GM19023 (cell line): ENCODE measurements at regions not wholly inside any gene's neighbourhood (a gene's known extent, or its start where the extent isn't known, plus 50 kb on each side); places are given as distances from the start of the nearest gene placed in this dataset.

Source experiments
- ATAC-seq: cut with Tn5 transposase; IDR thresholded peaks from one replicate; pipeline ENCODE4 v1.9.1; 2021; ENCODE audit warnings: mild to moderate bottlenecking, moderate library complexity; ENCODE audit not compliant: unreplicated experiment

DNA sequence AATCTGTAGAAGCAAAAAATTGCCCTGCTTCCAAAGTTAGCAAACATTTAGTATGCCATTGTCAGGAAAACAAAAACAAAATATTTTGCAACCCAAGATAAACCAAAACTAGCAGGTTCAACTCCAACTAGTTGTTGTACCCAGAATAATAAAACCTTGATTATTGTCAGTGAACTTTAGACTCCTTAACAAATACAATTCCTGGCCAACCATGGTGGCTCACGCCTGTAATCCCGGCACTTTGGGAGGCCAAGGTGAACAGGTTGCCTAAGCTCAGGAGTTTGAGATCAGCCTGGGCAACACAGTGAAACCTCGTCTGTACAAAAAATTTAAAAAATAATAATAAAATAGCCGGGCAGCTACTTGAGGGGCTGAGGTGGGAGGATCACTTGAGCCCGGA, 53.6 kb upstream of the EPCAM start:
- ATAC-seq: no peak

DNA sequence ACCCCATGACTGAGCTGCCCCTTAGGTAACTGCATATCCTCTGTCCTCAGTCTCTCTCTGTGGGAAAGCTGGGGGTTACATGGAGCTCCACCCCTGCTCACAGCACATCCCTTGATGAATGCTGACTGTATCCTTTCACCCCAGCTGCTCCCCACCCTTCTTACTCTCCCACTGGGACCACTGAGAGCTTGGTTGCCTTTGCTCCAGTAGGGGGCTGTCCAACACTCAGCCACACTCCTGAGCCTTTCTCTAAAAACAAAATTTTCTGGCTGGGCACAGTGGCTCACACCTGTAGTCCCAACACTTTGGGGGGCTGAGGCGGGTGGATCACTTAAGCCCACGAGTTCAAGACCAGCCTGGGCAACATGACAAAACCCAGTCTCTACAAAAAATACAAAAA, 55.4 kb upstream of the EPCAM start:
- ATAC-seq: no peak

GRCh38 chr2:47313141-47313691, 55.9 kb upstream of the EPCAM start:
- ATAC-seq: no peak

DNA sequence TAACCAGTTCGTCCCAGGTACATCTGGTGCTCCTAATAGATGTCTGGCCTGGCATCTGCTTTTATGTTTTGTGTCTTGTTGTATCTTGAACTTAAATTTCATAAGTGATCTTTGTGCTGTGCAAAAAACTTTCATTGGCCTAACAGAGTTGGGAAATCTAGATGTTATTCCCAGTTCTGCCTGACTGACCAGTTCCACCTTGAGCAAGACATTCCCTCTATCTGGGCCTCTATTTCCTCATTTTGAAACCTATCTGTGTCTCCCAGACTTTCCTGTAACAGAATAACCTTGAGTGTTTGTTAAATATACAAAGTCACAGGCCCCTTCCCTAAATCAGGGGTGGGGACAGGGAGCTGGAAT, 56.6 kb upstream of the EPCAM start:
- no peak for ATAC-seq

GRCh38 chr2:47311764-47312490, 57.2 kb upstream of the EPCAM start:
- ATAC-seq: no peak

GRCh38 chr2:47310801-47311560, 58.1 kb upstream of the EPCAM start:
- peak; percentile 14 for ATAC-seq

DNA sequence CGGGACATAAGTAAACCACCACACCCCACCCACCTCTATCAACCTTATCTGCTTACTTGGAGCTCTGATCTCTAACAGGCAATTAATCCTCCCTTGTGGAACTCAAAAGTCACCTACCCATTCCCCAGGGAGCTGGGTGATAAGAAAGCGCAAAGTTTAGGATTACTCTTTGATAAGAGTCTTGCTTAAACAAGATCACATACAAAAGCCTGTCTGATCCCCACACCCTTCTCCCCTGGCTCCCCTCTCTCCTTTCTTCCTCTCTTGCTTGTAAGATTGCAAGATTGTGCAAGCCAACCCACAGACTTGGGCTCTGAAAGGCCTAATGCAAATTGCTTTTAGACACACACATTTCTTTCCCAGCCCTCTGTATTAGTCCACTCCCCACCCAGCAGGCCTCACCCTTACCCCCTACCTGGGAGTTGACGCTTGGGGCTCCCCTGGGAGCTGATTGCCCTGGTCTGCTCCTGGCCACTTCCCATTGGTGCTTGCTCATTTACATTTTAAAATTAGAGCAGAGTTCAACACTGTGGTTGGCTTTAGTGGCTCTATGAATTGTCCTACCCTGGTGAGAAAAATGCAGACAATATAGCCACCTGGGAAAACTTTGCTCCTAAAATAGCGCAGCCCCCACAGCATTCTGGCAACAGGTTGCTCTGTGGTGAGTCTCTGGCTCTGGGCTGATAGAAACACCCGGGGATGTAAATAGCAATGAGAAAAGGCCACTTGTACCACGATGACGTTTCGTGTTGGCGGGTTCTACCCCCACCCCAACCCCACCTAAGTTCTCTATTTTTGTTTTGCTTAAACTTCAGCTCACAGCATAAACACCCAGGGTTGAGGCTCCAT, 58.9 kb upstream of the EPCAM start:
- peak; percentile 84 for ATAC-seq

GRCh38 chr2:47309472-47309951, 59.6 kb upstream of the EPCAM start:
- ATAC-seq: no peak

- no peak for ATAC-seq
Observed at GRCh38 chr2:47307066-47307465, 62.0 kb upstream of the EPCAM start.

DNA sequence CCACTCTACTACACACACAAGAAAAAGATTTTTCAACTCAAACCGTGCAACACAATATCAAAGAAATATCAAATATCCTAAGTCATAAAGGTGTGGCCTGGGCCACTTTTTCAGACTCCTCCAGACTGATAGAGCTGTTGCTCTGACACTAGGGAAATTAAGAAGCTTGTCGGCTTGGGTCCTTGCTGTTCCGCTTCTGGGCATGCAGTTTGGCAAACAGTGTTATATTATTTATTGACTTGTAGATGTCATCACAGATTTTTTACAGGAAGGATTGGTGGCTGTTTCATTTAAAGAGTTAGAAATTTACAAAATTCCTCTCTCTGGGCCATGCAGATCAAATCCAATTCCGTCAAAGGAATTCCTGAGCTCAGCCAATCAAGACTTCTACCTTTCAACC, 64.5 kb upstream of the EPCAM start:
- ATAC-seq: no peak

- ATAC-seq: no peak
Observed at GRCh38 chr2:47303341-47304148, 65.6 kb upstream of the EPCAM start.

DNA sequence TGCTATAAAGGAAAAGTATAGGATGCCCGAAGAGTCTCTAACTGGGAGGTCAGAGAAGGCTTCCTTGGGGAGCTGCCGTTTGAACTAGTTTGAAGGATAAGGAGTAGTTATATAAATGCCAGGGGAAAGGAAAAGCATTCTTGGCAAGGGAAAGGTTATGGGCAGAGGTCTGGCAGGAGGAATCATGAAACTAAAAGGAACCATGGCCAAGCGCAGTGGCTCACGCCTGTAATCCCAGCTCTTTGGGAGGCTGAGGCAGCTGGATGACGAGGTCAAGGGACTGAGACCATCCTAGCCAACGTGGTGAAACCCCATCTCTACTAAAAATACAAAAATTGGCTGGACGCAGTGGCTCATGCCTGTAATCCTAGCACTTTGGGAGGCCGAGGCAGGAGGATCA, 66.8 kb upstream of the EPCAM start:
- ATAC-seq: no peak

DNA sequence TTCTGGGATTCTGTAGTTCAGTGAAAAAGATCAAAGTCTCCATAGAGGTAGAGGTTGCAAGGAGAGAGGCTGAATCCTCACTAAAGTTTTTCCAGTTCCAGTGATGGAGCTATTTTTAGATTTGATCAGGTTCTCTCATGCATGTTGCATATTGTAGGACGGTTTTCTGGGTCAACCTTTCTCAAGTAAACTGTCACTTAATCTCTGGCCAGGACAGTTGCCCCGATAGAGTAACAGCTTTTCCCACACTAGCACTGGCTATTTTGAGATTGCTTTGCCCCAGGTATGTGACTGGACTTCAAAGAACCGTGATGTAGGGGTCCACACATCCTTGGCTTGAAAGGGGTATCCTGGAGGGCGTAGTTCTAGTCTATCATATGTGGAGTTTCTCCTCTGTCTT, 67.4 kb upstream of the EPCAM start:
- no peak for ATAC-seq

GRCh38 chr2:47301277-47301618, 67.9 kb upstream of the EPCAM start:
- ATAC-seq: peak; percentile 80

GRCh38 chr2:47300609-47301276, 68.4 kb upstream of the EPCAM start:
- ATAC-seq: peak; percentile 55

DNA sequence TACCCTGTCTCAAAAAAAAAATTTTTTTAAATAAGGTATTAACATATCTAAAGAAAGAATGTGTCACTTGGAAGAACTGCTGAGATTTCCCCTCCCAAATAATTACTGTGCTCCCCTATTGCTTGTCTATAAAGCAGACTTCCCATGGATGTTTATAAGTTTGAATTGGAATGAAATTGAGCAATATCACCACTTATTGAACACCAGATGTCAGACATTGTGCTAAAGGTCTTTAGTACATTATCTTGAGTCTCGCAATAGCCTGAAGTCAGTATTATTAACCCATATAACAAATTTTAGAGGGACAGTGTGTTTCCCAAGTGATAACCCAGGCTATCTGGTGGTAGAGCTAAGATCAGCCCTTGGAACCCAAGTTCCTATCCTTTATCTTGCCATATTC, 69.0 kb upstream of the EPCAM start:
- ATAC-seq: no peak

- ATAC-seq: no peak
Observed at GRCh38 chr2:47299555-47299954, 69.6 kb upstream of the EPCAM start.

- ATAC-seq: no peak
Observed at GRCh38 chr2:47298771-47299170, 70.3 kb upstream of the EPCAM start.

- no peak for ATAC-seq
Observed at GRCh38 chr2:47297767-47298425, 71.2 kb upstream of the EPCAM start.
